Liver (tissue), 8 donors: ENCODE measurements at regions not wholly inside any gene's neighbourhood (a gene's known extent, or its start where the extent isn't known, plus 50 kb on each side); places are given as distances from the start of the nearest gene placed in this dataset.

Source experiments
- DNase-seq: peaks from one replicate; pipeline ENCODE4 v3.0.0-alpha.2; 2017; ENCODE audit warnings: low spot score
- H3K27ac ChIP-seq, 2 donors: one replicate each; pipeline ENCODE4 v1.7.0; 2013; ENCODE audit warnings: inconsistent platforms in 2 of 2, low read length in 2 of 2, control low read depth in 1 of 2, low read depth in 1 of 2, mild to moderate bottlenecking in 1 of 2
- H3K27me3 ChIP-seq, 4 donors: one replicate each; pipeline versions ENCODE4 v1.6.1 to v1.7.0; 2013; ENCODE audit warnings: low read length in 3 of 4, inconsistent platforms in 1 of 4, mild to moderate bottlenecking in 1 of 4, moderate library complexity in 1 of 4; ENCODE audit not compliant: control insufficient read depth in 4 of 4, insufficient read depth in 4 of 4
- H3K36me3 ChIP-seq, 4 donors: one replicate each; pipeline versions ENCODE4 v1.6.1 to v1.7.0; 2013; ENCODE audit warnings: low read length in 3 of 4, mild to moderate bottlenecking in 3 of 4, low read depth in 1 of 4, moderate library complexity in 1 of 4; ENCODE audit not compliant: control insufficient read depth in 4 of 4, insufficient read depth in 3 of 4
- H3K4me1 ChIP-seq, 4 donors: one replicate each; pipeline versions ENCODE4 v1.6.1 to v1.7.0; 2013; ENCODE audit warnings: low read length in 3 of 4, mild to moderate bottlenecking in 3 of 4, moderate library complexity in 1 of 4; ENCODE audit not compliant: control insufficient read depth in 4 of 4, insufficient read depth in 4 of 4
- H3K4me3 ChIP-seq, 3 donors: one replicate each; pipeline versions ENCODE4 v1.6.1 to v1.7.0; 2013; ENCODE audit warnings: low read length in 3 of 3, control low read depth in 1 of 3, low read depth in 1 of 3, mild to moderate bottlenecking in 1 of 3
- H3K9ac ChIP-seq, 2 donors: one replicate each; pipeline ENCODE4 v1.7.0; 2013; ENCODE audit warnings: low read length in 2 of 2, mild to moderate bottlenecking in 2 of 2, moderate library complexity in 2 of 2, control low read depth in 1 of 2, low read depth in 1 of 2
- H3K9me3 ChIP-seq, 4 donors: one replicate each; pipeline versions ENCODE4 v1.6.1 to v1.7.0; 2013; ENCODE audit warnings: low read length in 3 of 4; ENCODE audit not compliant: control insufficient read depth in 4 of 4
- ATF3 ChIP-seq: IDR thresholded peaks from 2 replicates; pipeline ENCODE4 v1.6.1; 2016; ENCODE audit warnings: antibody characterized with exemption
- CTCF ChIP-seq: fragments of 150-350 bp; IDR thresholded peaks from 2 replicates; pipeline ENCODE4 v1.5.1; 2017; ENCODE audit warnings: improper control_type of control experiment, low read depth, low read length; ENCODE audit not compliant: missing input control
- EGR1 ChIP-seq, 2 donors: IDR thresholded peaks; 2 replicates each; pipeline ENCODE4 v1.6.1; 2016 to 2018; ENCODE audit warnings: antibody characterized with exemption in 2 of 2, low read depth in 2 of 2
- FOXA1 ChIP-seq: IDR thresholded peaks from 2 replicates; pipeline ENCODE4 v1.6.1; 2016; ENCODE audit warnings: antibody characterized with exemption
- FOXA2 ChIP-seq: IDR thresholded peaks from 2 replicates; pipeline ENCODE4 v1.6.1; 2016; ENCODE audit warnings: antibody characterized with exemption
- GABPA ChIP-seq, 2 donors: IDR thresholded peaks in 1 of 2; conservative IDR thresholded peaks in 1 of 2; 2 replicates each; pipeline ENCODE4 v1.6.1; 2016; ENCODE audit warnings: antibody characterized with exemption in 2 of 2, mild to moderate bottlenecking in 1 of 2, moderate library complexity in 1 of 2
- HNF4A ChIP-seq, 2 donors: conservative IDR thresholded peaks; 2 replicates each; pipeline ENCODE4 v1.6.1; 2016; ENCODE audit warnings: antibody characterized with exemption in 2 of 2, mild to moderate bottlenecking in 2 of 2
- HNF4G ChIP-seq: IDR thresholded peaks from 2 replicates; pipeline ENCODE4 v1.6.1; 2016; ENCODE audit warnings: antibody characterized with exemption
- JUND ChIP-seq, 2 donors: IDR thresholded peaks; 2 replicates each; pipeline ENCODE4 v1.6.1; 2016; ENCODE audit warnings: antibody characterized with exemption in 2 of 2
- MAX ChIP-seq: IDR thresholded peaks from 2 replicates; pipeline ENCODE4 v1.6.1; 2016; ENCODE audit warnings: antibody characterized with exemption
- NR2F2 ChIP-seq: IDR thresholded peaks from 2 replicates; pipeline ENCODE4 v1.6.1; 2016; ENCODE audit warnings: antibody characterized with exemption
- REST ChIP-seq: IDR thresholded peaks from 2 replicates; pipeline ENCODE4 v1.6.1; 2016; ENCODE audit warnings: antibody characterized with exemption, mild to moderate bottlenecking
- RXRA ChIP-seq, 2 donors: IDR thresholded peaks; 2 replicates each; pipeline ENCODE4 v1.6.1; 2017 to 2018; ENCODE audit warnings: antibody characterized with exemption in 2 of 2, mild to moderate bottlenecking in 1 of 2
- SP1 ChIP-seq: IDR thresholded peaks from 2 replicates; pipeline ENCODE4 v1.6.1; 2018; ENCODE audit warnings: antibody characterized with exemption, mild to moderate bottlenecking
- TAF1 ChIP-seq: conservative IDR thresholded peaks from 2 replicates; pipeline ENCODE4 v1.6.1; 2016; ENCODE audit warnings: antibody characterized with exemption, mild to moderate bottlenecking
- YY1 ChIP-seq: IDR thresholded peaks from 2 replicates; pipeline ENCODE4 v1.6.1; 2016; ENCODE audit warnings: antibody characterized with exemption, mild to moderate bottlenecking
- ZBTB33 ChIP-seq: IDR thresholded peaks from 2 replicates; pipeline ENCODE4 v1.6.1; 2016; ENCODE audit warnings: antibody characterized with exemption
- WGBS: extraction: QIAGEN DNeasy Blood & Tissue Kit; methylation state at CpG from one replicate; pipeline ENCODE4 v1.1.7; 2013; 5-methylcytosine and 5-hydroxymethylcytosine counted together
- donor health status: healthy.
- donor health status: healthy.
- donor health status: healthy.
- donor health status: healthy.
- donor health status: healthy.

GRCh38 chr10:78516756-78517155 lies 483.1 kb downstream of the RPS24 start (continued):
- no peak for TF ChIP-seq JUND (IDR thresholded peaks at IDR 0.05)
- TF ChIP-seq NR2F2: no peak
- TF ChIP-seq HNF4A (conservative IDR thresholded peaks at IDR 0.05): no peak

- 96% methylated on average over 5 of the region's 5 CpGs for WGBS
- H3K4me3 ChIP-seq: no peak overlapping the region
- TF ChIP-seq CTCF: no peak
- no peak for TF ChIP-seq ATF3
- no peak for TF ChIP-seq FOXA1
- TF ChIP-seq SP1: no peak
- TF ChIP-seq HNF4G: no peak
- TF ChIP-seq TAF1: no peak
- TF ChIP-seq MAX: no peak
- no peak for TF ChIP-seq EGR1 (IDR thresholded peaks at IDR 0.05; ENCODE audit: low read depth in 2 of 2)
- TF ChIP-seq YY1: no peak
- no peak for TF ChIP-seq FOXA2
- TF ChIP-seq GABPA (IDR thresholded peaks at IDR 0.05 in 1 of 2, conservative IDR thresholded peaks at IDR 0.05 in 1 of 2): no peak
- no peak for TF ChIP-seq REST
- no peak for TF ChIP-seq HNF4A (conservative IDR thresholded peaks at IDR 0.05)
- no peak for TF ChIP-seq RXRA (IDR thresholded peaks at IDR 0.05)
- no peak for TF ChIP-seq NR2F2
- TF ChIP-seq ZBTB33: no peak
- no peak for TF ChIP-seq JUND (IDR thresholded peaks at IDR 0.05)
- H3K9me3 ChIP-seq: no peaks in the 10 kb centered on the region
- no peaks in the 10 kb centered on the region for H3K4me1 ChIP-seq
- H3K27ac ChIP-seq: no peak overlapping the region
- no peak overlapping the region for H3K9ac ChIP-seq
- peak; percentile 4 for DNase-seq
- no peaks in the 10 kb centered on the region for H3K36me3 ChIP-seq
- H3K27me3 ChIP-seq: peaks cover 0 to 5% (median 0%) of the 10 kb centered on the region in 4 donors
These were observed 484.6 kb downstream of the RPS24 start for GRCh38 chr10:78518224-78518623.
